Activated T-helper 2 cell treated with anti-CD3 and anti-CD28 coated beads, Interferon-gamma antibody, Interleukin-2, Interleukin-4, amounts not matched to agents 10 μg/mL and 5 μg/mL and 100 μg/mL, durations not matched to agents 14 hours and 24 hours and 36 hours (primary cell): ENCODE measurements at regions not wholly inside any gene's neighbourhood (a gene's known extent, or its start where the extent isn't known, plus 50 kb on each side); places are given as distances from the start of the nearest gene placed in this dataset.

ENCODE experiments used
- DNase-seq: peaks from one replicate; pipeline ENCODE4 v3.0.0; 2021; ENCODE audit warnings: low spot score
- H3K27ac Mint-ChIP-seq: one replicate; pipeline ENCODE4 v1.8.0; 2021; ENCODE audit warnings: mixed read lengths
- H3K27me3 Mint-ChIP-seq: one replicate; pipeline ENCODE4 v1.8.0; 2021; ENCODE audit warnings: low read depth, mixed read lengths
- H3K36me3 Mint-ChIP-seq: one replicate; pipeline ENCODE4 v1.8.0; 2021; ENCODE audit warnings: low read depth, mixed read lengths
- H3K4me1 Mint-ChIP-seq: one replicate; pipeline ENCODE4 v1.8.0; 2021; ENCODE audit warnings: low read depth, mixed read lengths
- H3K4me3 Mint-ChIP-seq: one replicate; pipeline ENCODE4 v1.8.0; 2021; ENCODE audit warnings: low read depth, mild to moderate bottlenecking, moderate library complexity, mixed read lengths
- H3K9me3 Mint-ChIP-seq: one replicate; pipeline ENCODE4 v1.8.0; 2021; ENCODE audit warnings: mixed read lengths
- intact Hi-C: fragments of 100-400 bp; cut with micrococcal nuclease; formaldehyde crosslinking; loops from one replicate; pipeline ENCODE4 v1.15.1; 2023

DNA sequence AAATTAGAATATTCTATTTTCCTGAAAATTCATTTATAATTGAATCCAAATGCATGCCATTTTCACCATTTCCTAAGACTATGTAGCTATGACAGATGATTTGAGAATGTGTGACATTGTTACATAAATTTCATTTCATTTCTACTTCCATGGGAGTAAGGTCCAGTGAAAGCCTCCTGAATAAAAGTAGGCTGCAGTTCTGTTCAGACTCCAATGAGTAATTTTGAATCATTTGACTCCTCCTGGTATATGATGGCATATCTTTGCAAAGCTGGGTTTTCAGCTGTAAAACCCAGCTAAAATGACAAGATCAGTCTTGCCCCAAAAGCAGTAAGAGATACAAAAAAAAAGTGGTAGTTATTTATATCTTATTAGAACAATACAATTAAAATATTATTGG, 101.0 kb upstream of the DNAJC10 start:
- DNase-seq, result no peak
- intact Hi-C loops, result no loop called here
- Mint-ChIP-seq H3K36me3 (no peaks in the 10 kb centered on the region), H3K4me1 (no peaks in the 10 kb centered on the region), H3K27ac (no peak overlapping the region), H3K4me3 (no peak overlapping the region), H3K9me3 (no peaks in the 10 kb centered on the region), H3K27me3 (no peaks in the 10 kb centered on the region)

DNA sequence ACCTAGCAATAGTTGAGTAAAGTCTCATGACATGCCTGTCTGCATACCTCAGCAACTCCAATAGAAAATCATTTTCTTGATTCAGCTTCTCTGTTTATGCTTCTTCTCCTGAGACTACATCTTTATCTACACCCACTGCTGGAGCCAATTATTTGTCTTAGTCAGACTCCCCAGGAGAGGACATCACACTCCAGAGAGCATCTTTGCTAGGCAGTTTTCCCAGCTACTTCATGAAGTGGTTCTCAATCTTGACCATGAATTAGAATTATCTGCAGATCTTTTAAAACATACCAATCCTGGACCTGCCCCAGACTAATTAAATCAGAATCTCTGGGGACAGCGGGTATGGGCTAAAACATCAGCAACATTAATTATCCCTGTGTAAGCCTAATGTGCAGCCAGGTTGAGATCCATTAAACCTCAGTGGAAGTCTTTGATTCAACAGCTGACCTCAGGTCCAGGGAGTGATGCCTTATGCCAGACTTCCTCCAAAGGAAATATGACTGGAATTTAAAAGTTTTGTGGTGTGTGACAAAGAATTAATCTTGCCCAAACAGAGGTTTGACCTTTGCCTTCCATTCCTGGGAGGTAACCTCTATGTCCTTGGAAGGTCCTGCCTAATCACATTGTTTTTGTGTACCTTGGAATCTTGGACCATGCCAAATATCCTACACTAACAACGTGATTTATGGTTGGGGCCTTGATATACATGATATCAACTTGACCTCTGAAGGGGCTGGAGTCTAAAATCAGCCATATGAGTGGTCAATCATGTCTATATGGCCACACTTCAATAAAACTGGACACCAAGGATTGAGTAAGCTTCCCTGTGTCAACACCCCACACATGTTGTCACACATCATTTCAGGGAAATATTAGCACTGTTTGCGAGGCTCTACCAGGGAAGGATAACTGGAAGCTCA, 99.3 kb upstream of the DNAJC10 start:
- no peak overlapping the region for H3K4me3 Mint-ChIP-seq
- no peaks in the 10 kb centered on the region for H3K9me3 Mint-ChIP-seq
- no peaks in the 10 kb centered on the region for H3K36me3 Mint-ChIP-seq
- no peaks in the 10 kb centered on the region for H3K4me1 Mint-ChIP-seq
- intact Hi-C loops, result no loop called here
- no peak for DNase-seq
- H3K27me3 Mint-ChIP-seq, result no peaks in the 10 kb centered on the region
- no peak overlapping the region for H3K27ac Mint-ChIP-seq

DNA sequence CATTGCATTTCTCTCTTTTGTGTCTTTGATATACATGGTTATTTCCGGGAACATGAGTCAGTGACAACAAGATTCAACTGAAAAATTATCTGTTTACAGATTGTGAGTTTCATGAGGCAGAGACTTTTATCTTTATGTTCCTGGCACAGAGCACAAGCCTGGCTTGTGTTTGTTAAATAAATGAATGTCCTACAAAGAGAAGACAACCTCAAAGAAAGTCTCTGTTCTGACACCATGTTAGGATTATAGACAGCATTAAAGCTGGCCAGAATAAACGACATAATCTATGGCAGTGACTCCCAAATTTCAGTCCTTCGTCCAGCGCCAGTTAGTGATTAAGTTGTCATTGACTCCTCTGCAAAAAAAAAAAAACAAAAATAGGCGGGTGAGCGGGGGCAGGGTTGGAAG, 97.4 kb upstream of the DNAJC10 start:
- no peaks in the 10 kb centered on the region for H3K4me1 Mint-ChIP-seq
- H3K27me3 Mint-ChIP-seq, result no peaks in the 10 kb centered on the region
- H3K36me3 Mint-ChIP-seq, result no peaks in the 10 kb centered on the region
- no peaks in the 10 kb centered on the region for H3K9me3 Mint-ChIP-seq
- intact Hi-C loops, result no loop called here
- H3K4me3 Mint-ChIP-seq, result no peak overlapping the region
- DNase-seq, result no peak
- H3K27ac Mint-ChIP-seq, result no peak overlapping the region

DNA sequence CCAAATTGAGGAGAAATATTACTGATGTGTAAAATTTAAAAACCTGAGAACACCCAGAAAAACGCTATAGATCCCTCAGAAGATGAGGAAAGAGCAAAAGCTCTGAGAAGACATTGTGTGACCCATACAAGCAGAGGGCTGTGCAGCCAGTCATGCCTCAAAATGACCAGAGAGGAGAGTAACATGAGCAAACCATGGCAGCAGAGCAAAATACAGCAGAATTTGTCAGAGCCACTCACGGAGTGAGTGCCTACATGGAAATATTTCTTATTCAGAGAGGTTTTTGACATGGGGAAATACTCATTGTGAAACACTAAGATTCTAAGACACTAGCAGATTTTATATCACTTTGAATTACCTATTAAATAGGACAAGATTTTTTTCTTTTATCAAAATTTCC, 96.8 kb upstream of the DNAJC10 start:
- Mint-ChIP-seq H3K36me3 (no peaks in the 10 kb centered on the region), H3K27ac (no peak overlapping the region), H3K9me3 (no peaks in the 10 kb centered on the region), H3K27me3 (no peaks in the 10 kb centered on the region), H3K4me1 (no peaks in the 10 kb centered on the region), H3K4me3 (no peak overlapping the region)
- intact Hi-C loops, result no loop called here
- DNase-seq, result no peak

DNA sequence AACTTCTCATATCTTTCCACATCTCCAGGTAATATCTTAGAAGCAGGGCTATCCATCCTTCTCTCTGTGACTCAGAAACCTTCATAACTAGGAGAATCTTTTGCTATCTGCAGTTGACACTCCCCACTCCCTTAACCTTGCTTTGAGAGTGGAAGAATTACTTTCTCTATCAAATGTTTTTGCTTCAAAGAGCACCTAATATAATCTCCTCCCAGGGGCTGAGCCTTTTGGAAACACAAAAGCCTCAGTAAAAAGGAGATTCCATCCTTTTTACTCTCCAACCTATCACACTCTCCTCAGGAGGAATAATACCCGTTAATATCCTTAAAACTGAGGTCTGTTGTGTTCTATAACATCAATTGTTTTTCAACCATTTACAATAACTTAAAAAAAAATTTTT, 94.9 kb upstream of the DNAJC10 start:
- no peaks in the 10 kb centered on the region for H3K36me3 Mint-ChIP-seq
- intact Hi-C loops, result no loop called here
- H3K27ac Mint-ChIP-seq, result no peak overlapping the region
- H3K4me3 Mint-ChIP-seq, result no peak overlapping the region
- H3K9me3 Mint-ChIP-seq, result no peaks in the 10 kb centered on the region
- no peaks in the 10 kb centered on the region for H3K27me3 Mint-ChIP-seq
- H3K4me1 Mint-ChIP-seq, result no peaks in the 10 kb centered on the region
- DNase-seq, result no peak

DNA sequence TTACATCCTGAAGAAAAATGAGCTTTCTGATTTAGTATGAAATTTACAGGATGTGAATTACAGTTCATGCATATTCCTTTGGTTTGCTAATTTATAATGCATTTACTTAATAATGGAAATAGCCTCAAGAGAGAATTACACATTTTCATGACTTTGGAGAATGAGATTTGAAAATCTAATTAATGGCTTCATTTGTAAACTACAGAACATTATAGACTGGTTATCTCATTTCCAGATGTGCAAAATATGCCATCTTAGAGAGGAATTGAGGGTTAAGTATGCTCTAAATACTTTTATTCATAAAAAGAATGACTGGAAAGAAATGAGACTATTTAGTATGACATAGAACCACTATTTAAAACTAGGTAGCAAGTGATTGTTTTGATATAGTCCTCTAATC, 94.2 kb upstream of the DNAJC10 start:
- no peak overlapping the region for H3K4me3 Mint-ChIP-seq
- H3K9me3 Mint-ChIP-seq, result no peaks in the 10 kb centered on the region
- intact Hi-C loops, result no loop called here
- H3K36me3 Mint-ChIP-seq, result no peaks in the 10 kb centered on the region
- no peaks in the 10 kb centered on the region for H3K27me3 Mint-ChIP-seq
- no peak overlapping the region for H3K27ac Mint-ChIP-seq
- DNase-seq, result no peak
- H3K4me1 Mint-ChIP-seq, result no peaks in the 10 kb centered on the region

DNA sequence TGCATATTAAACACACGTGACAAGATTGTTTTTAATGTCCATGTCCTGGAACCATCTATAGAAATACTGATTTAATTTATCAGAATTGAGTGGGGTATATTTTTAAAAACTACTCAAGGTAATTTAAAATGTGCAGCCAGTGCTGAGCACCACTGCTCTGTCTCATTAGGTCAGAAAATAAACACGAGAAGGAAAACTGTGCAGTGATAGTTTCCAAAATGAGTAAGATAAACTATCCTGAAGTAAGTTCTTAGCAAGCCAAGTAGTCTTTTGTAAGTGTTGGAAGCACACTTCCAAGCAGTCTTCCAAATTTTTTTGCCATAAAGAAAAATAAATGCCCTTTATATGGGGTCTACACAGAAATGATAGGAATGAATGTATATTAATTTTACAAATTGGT, 93.8 kb upstream of the DNAJC10 start:
- intact Hi-C loops, result no loop called here
- H3K27ac Mint-ChIP-seq, result no peak overlapping the region
- H3K4me1 Mint-ChIP-seq, result no peaks in the 10 kb centered on the region
- H3K27me3 Mint-ChIP-seq, result no peaks in the 10 kb centered on the region
- DNase-seq, result no peak
- no peaks in the 10 kb centered on the region for H3K9me3 Mint-ChIP-seq
- H3K4me3 Mint-ChIP-seq, result no peak overlapping the region
- H3K36me3 Mint-ChIP-seq, result no peaks in the 10 kb centered on the region

DNA sequence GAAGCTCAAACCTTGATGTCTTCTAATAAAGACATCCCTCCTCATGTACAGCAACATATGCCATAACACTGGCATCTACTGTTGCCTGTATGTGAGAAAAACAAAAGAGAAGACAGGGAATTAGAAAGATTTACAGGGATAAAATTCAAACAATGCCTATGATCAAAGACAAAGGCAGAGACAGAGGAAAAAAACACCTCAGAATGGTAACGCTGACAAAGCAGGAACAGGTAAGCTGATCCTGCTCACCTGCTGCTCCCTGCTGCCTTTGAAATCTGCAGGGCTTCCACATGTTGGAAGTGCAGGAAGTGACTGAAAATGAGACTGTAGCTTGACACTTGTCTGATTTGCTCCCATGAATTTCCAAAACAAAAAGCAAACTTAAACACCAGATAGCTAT, 90.2 kb upstream of the DNAJC10 start:
- Mint-ChIP-seq H3K27me3 (no peaks in the 10 kb centered on the region), H3K4me1 (no peaks in the 10 kb centered on the region), H3K9me3 (no peaks in the 10 kb centered on the region), H3K27ac (no peak overlapping the region), H3K36me3 (no peaks in the 10 kb centered on the region), H3K4me3 (no peak overlapping the region)
- no peak for DNase-seq
- intact Hi-C loops, result no loop called here

DNA sequence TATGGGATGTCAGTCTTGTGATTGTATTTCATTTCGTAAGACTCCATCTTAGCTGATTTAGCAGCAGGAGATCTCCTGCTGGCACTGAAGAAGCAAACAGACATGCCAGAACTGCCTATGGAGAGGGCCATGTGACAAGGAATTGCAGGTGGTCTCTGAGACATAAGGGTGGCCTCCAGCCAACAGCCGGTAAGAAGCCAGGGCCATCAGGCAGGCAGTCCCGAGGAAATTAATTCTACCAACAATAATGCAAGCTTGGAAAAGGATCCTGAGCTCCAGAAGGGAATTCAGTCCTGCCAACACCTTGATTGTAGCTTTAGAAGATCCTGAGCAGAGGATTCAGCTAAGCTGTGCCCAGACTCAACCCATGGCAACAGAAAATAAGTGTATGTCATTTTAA, 87.1 kb upstream of the DNAJC10 start:
- no peaks in the 10 kb centered on the region for H3K4me1 Mint-ChIP-seq
- intact Hi-C loops, result no loop called here

DNA sequence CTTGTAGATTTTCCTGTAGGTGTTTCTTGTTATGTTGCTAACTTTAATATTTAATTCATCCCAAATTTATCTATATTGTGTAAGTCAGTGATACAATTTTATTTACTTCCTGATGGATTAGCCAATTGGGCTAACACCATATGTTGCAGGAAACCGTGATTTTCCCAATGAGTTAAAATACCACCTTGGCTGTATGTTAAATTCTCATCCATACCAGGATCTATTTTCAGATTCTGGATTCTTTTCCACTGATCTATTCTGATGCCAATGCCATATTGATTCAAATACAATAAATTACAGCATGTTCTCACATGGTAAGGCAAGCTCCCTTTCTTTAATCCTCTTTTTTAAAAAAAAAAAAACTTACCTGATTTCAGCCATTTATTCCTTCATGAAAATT, 85.8 kb upstream of the DNAJC10 start:
- Mint-ChIP-seq H3K27ac (no peak overlapping the region), H3K36me3 (no peaks in the 10 kb centered on the region), H3K4me3 (no peak overlapping the region), H3K4me1 (no peaks in the 10 kb centered on the region), H3K9me3 (no peaks in the 10 kb centered on the region), H3K27me3 (peaks cover 3% of the 10 kb centered on the region)
- DNase-seq, result no peak
- intact Hi-C loops, result no loop called here

More for the DNA sequence above, 87.1 kb upstream of the DNAJC10 start:
- peaks cover 3% of the 10 kb centered on the region for H3K27me3 Mint-ChIP-seq
- no peaks in the 10 kb centered on the region for H3K36me3 Mint-ChIP-seq
- no peaks in the 10 kb centered on the region for H3K9me3 Mint-ChIP-seq
- DNase-seq, result no peak
- H3K4me3 Mint-ChIP-seq, result no peak overlapping the region
- H3K27ac Mint-ChIP-seq, result no peak overlapping the region

DNA sequence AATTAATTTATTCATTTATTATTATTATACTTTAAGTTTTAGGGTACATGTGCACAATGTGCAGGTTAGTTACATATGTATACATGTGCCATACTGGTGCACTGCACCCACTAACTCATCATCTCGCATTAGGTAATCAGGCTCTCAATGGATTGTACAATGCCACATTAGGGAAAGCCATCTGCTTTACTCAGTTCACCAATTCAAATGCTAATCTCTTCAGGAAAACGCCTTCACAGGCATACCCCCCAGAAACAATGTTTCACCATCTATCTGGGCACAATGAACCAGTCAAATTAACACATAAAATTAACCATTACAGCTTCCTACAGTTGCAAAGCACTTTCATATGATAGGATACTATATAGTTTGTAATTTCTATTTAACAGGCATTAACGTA, 84.8 kb upstream of the DNAJC10 start:
- H3K36me3 Mint-ChIP-seq, result no peaks in the 10 kb centered on the region
- no peak overlapping the region for H3K27ac Mint-ChIP-seq
- peaks cover 3% of the 10 kb centered on the region for H3K27me3 Mint-ChIP-seq
- no peaks in the 10 kb centered on the region for H3K9me3 Mint-ChIP-seq
- no peak for DNase-seq
- no peak overlapping the region for H3K4me3 Mint-ChIP-seq
- intact Hi-C loops, result no loop called here
- no peaks in the 10 kb centered on the region for H3K4me1 Mint-ChIP-seq

DNA sequence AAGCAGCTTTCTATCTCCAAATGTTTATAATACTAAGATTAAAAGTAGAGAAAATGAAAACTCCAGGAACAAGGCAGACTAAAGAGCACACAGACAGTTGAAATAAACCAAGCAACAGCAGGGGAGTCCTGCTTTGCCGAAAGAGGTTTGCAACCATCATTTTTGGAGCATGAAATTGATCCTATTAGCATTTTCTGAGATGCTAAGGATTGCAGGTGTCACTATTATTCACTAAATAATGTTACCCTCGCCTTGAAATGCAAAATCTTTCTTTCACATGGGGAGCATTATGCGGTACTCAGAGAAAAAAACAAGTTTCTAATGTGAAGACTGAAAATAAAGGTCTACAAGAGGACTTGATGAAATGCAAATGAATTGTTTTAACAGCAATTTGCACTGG, 81.7 kb upstream of the DNAJC10 start:
- DNase-seq, result no peak
- H3K9me3 Mint-ChIP-seq, result no peaks in the 10 kb centered on the region
- H3K27me3 Mint-ChIP-seq, result peaks cover 8% of the 10 kb centered on the region

DNA sequence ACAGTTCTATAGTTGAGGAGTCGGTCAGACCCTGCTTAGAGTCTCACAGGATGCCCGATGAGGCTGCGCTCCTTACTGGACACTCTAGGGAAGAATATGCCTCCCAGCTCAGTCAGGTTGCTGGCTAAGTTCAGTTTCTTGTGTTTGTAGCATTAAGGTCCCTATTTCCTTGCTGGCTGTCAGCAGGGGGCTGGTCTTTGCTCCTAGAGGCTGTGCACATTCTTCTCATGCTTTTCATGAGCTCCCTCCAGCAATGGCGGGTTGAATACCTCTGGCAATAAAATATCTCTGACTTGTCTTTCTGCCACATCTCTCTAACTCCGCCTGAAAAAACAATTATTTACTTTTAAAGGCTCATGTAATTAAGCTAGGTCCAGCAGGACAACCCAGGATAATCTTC, 79.4 kb upstream of the DNAJC10 start:
- Mint-ChIP-seq H3K9me3 (no peaks in the 10 kb centered on the region), H3K4me3 (no peak overlapping the region), H3K27ac (no peak overlapping the region), H3K4me1 (no peaks in the 10 kb centered on the region), H3K36me3 (no peaks in the 10 kb centered on the region), H3K27me3 (peaks cover 8% of the 10 kb centered on the region)
- no peak for DNase-seq
- intact Hi-C loops, result no loop called here

More for the DNA sequence above, 81.7 kb upstream of the DNAJC10 start:
- H3K27ac Mint-ChIP-seq, result no peak overlapping the region
- H3K4me1 Mint-ChIP-seq, result no peaks in the 10 kb centered on the region
- no peaks in the 10 kb centered on the region for H3K36me3 Mint-ChIP-seq
- intact Hi-C loops, result no loop called here
- H3K4me3 Mint-ChIP-seq, result no peak overlapping the region

DNA sequence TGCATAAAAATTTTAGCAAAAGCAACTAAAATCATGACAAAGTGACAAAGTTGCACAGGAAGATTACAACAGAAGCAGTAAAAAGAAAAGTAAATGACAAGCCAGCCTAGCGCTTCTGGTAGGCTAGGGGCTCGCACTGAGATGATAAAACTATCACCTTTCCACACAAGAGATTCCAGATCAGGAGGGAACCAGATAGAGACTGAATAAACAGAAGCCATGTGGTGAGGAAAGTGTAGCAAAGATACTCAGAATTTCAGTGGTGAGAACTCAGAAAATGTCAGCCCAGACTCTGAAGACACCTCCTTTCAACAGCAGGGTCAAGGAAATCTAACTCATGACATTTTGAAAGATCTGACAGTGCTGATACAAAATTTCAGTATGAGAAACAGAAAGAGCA, 77.4 kb upstream of the DNAJC10 start:
- Mint-ChIP-seq H3K27ac (no peak overlapping the region), H3K9me3 (no peaks in the 10 kb centered on the region), H3K27me3 (peaks cover 5% of the 10 kb centered on the region), H3K4me3 (no peak overlapping the region), H3K4me1 (peaks cover 4% of the 10 kb centered on the region), H3K36me3 (no peaks in the 10 kb centered on the region)
- no peak for DNase-seq
- intact Hi-C loops, result no loop called here
